ENCODE measurements at regions not wholly inside any gene's neighbourhood (a gene's known extent, or its start where the extent isn't known, plus 50 kb on each side); places are given as distances from the start of the nearest gene placed in this dataset.

GRCh38 chr16:9402293-9402860, 310.9 kb downstream of the HAPSTR1 start:
- TF ChIP-seq, protein P1, sequence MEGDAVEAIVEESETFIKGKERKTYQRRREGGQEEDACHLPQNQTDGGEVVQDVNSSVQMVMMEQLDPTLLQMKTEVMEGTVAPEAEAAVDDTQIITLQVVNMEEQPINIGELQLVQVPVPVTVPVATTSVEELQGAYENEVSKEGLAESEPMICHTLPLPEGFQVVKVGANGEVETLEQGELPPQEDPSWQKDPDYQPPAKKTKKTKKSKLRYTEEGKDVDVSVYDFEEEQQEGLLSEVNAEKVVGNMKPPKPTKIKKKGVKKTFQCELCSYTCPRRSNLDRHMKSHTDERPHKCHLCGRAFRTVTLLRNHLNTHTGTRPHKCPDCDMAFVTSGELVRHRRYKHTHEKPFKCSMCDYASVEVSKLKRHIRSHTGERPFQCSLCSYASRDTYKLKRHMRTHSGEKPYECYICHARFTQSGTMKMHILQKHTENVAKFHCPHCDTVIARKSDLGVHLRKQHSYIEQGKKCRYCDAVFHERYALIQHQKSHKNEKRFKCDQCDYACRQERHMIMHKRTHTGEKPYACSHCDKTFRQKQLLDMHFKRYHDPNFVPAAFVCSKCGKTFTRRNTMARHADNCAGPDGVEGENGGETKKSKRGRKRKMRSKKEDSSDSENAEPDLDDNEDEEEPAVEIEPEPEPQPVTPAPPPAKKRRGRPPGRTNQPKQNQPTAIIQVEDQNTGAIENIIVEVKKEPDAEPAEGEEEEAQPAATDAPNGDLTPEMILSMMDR (IDR thresholded peaks at IDR 0.05) = no peak
- no peak for TF ChIP-seq POLR2A (IDR thresholded peaks at IDR 0.05)
- TF ChIP-seq POLR2AphosphoS5 (IDR thresholded peaks at IDR 0.05) = no peak
